ENCODE measurements at regions not wholly inside any gene's neighbourhood (a gene's known extent, or its start where the extent isn't known, plus 50 kb on each side); places are given as distances from the start of the nearest gene placed in this dataset.

DNA sequence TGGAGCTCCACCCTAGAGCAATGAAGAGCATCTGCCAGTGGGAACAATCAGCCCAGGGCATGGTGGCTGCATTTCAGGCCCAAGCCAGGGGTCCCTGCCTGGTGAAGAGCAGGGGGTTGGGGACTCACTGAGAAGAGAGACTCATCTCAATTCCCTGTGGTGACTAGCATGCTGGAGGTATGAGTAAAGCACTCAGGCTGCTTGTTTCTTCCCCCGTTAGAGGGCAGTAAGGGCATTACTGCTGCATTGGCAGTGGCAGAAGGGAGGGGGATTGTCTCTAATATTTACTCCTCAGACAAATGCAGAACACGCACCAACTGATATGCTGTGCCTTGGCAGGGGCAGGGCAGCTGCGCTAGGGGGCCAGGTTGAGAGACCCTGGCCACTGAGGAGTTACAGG lies 329.1 kb downstream of the SLITRK5 start:
- no peaks in the 10 kb centered on the region for H3K9me3 ChIP-seq
- no peak overlapping the region for H3K4me2 ChIP-seq
- ChIA-PET POLR2A (no interaction called here), CTCF (interaction anchor here (1.4 kb wide), 1 partner anchor 1695 kb away, joined by 3 read pairs; no protein-coding TSS in a partner anchor)
- H3K4me3 ChIP-seq: no peak overlapping the region
- 67% methylated on average over 1 of the region's 3 CpGs for WGBS (ENCODE audit: missing lambda C conversion rate)
- no peak for ATAC-seq
- DNase-seq (ENCODE audit: low read depth in 1 of 2, low spot score in 1 of 2): no peak
- H3K27ac ChIP-seq: no peak overlapping the region
- FAIRE-seq: no peak
- TF ChIP-seq EP300 (IDR thresholded peaks at IDR 0.05): no peak
- no peak for TF ChIP-seq FOSL2 (IDR thresholded peaks at IDR 0.05)
- no peak for TF ChIP-seq FOSL2 (CRISPR knock-in tag; IDR thresholded peaks at IDR 0.05)
- TF ChIP-seq CHD2 (IDR thresholded peaks at IDR 0.05; ENCODE audit: low read length, partially characterized antibody): no peak
- TF ChIP-seq MAZ (IDR thresholded peaks at IDR 0.05; ENCODE audit: borderline replicate concordance, low read depth, low read length): no peak
- TF ChIP-seq FOXS1 (CRISPR knock-in tag; IDR thresholded peaks at IDR 0.05): no peak
- TF ChIP-seq SREBF2 (IDR thresholded peaks at IDR 0.05): no peak
- H3K4me1 ChIP-seq: no peaks in the 10 kb centered on the region

GRCh38 chr13:88000787-88001186 lies 329.6 kb downstream of the SLITRK5 start:
- Histone ChIP-seq H3K4me2 (no peak overlapping the region), H3K9me3 (no peaks in the 10 kb centered on the region), H3K27ac (no peak overlapping the region), H3K4me3 (no peak overlapping the region), H3K4me1 (no peaks in the 10 kb centered on the region)
- no peak for DNase-seq (ENCODE audit: low read depth in 1 of 2, low spot score in 1 of 2)
- 21% methylated on average over 2 of the region's 2 CpGs for WGBS (ENCODE audit: missing lambda C conversion rate)
- POLR2A ChIA-PET: no interaction called here
- CTCF ChIA-PET: no interaction called here
- FAIRE-seq: no peak
- TF ChIP-seq ESRRA (IDR thresholded peaks at IDR 0.05; ENCODE audit: borderline replicate concordance, low read length) (no peak), RFX5 (IDR thresholded peaks at IDR 0.05) (no peak), KDM1A (IDR thresholded peaks at IDR 0.05; ENCODE audit: low read depth) (no peak), CEBPB (IDR thresholded peaks at IDR 0.05) (no peak), NR3C1 (IDR thresholded peaks at IDR 0.05) (no peak), RCOR1 (IDR thresholded peaks at IDR 0.05; ENCODE audit: low read depth, low read length) (no peak)
- TF ChIP-seq, protein P1, sequence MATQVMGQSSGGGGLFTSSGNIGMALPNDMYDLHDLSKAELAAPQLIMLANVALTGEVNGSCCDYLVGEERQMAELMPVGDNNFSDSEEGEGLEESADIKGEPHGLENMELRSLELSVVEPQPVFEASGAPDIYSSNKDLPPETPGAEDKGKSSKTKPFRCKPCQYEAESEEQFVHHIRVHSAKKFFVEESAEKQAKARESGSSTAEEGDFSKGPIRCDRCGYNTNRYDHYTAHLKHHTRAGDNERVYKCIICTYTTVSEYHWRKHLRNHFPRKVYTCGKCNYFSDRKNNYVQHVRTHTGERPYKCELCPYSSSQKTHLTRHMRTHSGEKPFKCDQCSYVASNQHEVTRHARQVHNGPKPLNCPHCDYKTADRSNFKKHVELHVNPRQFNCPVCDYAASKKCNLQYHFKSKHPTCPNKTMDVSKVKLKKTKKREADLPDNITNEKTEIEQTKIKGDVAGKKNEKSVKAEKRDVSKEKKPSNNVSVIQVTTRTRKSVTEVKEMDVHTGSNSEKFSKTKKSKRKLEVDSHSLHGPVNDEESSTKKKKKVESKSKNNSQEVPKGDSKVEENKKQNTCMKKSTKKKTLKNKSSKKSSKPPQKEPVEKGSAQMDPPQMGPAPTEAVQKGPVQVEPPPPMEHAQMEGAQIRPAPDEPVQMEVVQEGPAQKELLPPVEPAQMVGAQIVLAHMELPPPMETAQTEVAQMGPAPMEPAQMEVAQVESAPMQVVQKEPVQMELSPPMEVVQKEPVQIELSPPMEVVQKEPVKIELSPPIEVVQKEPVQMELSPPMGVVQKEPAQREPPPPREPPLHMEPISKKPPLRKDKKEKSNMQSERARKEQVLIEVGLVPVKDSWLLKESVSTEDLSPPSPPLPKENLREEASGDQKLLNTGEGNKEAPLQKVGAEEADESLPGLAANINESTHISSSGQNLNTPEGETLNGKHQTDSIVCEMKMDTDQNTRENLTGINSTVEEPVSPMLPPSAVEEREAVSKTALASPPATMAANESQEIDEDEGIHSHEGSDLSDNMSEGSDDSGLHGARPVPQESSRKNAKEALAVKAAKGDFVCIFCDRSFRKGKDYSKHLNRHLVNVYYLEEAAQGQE (IDR thresholded peaks at IDR 0.05): no peak
- no peak for ATAC-seq

DNA sequence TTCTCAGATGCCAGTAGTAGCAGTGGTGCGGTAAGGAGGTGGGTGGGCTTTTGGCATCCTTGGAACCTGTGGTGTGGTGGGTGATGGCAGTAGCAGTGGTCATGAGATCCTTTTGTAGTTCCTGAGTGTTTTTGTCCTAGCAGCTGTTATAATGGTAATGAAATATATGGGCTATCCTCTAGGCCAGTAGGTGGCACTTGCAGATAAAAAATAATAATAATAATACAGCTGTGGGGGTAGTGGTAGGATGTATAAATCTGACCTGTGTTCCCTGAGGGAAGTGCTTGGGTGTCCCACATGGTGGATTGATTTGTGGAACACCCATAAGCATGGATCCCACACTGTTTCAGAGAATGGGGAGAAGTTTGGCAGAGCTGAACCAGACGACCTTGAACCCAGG lies 334.0 kb downstream of the SLITRK5 start:
- ChIA-PET POLR2A (no interaction called here), CTCF (no interaction called here)
- FAIRE-seq (no peak), ATAC-seq (no peak), DNase-seq (ENCODE audit: low read depth in 1 of 2, low spot score in 1 of 2) (no peak)
- 17% methylated on average over 1 of the region's 2 CpGs for WGBS (ENCODE audit: missing lambda C conversion rate)
- Histone ChIP-seq H3K4me3 (no peak overlapping the region), H3K4me1 (no peaks in the 10 kb centered on the region), H3K27ac (no peak overlapping the region), H3K9me3 (no peaks in the 10 kb centered on the region), H3K4me2 (no peak overlapping the region)
- TF ChIP-seq, protein P2, sequence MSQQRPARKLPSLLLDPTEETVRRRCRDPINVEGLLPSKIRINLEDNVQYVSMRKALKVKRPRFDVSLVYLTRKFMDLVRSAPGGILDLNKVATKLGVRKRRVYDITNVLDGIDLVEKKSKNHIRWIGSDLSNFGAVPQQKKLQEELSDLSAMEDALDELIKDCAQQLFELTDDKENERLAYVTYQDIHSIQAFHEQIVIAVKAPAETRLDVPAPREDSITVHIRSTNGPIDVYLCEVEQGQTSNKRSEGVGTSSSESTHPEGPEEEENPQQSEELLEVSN (IDR thresholded peaks at IDR 0.05; ENCODE audit: borderline replicate concordance, low read depth): no peak
- TF ChIP-seq CHD4 (IDR thresholded peaks at IDR 0.05; ENCODE audit: borderline replicate concordance) (no peak), ELK1 (IDR thresholded peaks at IDR 0.05; ENCODE audit: low read depth, low read length) (no peak), CHD2 (IDR thresholded peaks at IDR 0.05; ENCODE audit: low read length, partially characterized antibody) (no peak)
